ENCODE measurements at regions not wholly inside any gene's neighbourhood (a gene's known extent, or its start where the extent isn't known, plus 50 kb on each side); places are given as distances from the start of the nearest gene placed in this dataset.

DNA sequence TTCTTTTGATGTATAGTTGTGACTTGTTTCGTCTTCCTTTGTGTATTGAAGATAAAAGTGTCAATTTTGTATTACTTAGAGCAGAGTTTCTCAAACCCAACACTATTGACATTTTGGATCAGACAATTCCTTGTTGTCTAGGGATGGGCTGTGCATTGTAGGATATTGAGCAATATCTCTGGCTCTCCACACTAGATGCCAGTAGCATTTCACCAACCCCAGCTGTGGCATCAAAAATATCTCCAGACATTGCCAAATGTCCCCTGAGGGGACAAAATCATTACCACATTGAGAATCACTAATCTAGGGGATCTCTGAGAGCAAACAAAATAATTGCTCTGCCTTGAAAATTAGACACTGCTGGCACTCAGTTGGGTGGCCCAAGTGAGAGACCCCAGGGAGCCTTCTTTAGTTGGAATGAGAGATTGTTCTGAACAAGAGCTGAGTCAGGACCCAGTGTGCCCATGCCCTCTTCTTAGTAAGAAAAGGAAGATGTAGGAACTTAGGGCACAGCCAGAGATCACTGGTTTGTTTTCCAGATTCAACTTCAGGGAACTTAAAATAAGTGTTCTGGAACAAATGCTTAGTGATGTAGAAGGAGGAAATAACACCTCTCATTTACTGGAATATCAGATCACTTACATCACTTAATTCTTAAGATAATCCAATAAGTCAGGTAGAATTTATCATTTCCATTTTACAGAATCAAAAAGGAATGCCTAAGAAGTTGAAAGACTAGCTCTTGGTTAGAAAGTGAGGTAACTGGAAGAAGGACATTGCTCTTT, 466.6 kb upstream of the TNP1 start:
- H3K4me1 ChIP-seq (ENCODE audit: control insufficient read depth in 3 of 3, insufficient read depth in 3 of 3, low read length in 3 of 3) = peaks cover 7 to 22% (median 9%) of the 10 kb centered on the region in 3 donors
- no peak overlapping the region for H3K27ac ChIP-seq (ENCODE audit: low read depth, low read length)
- no peaks in the 10 kb centered on the region for H3K36me3 ChIP-seq (ENCODE audit: control insufficient read depth in 3 of 3, insufficient read depth in 3 of 3, low read length in 3 of 3)
- H3K9ac ChIP-seq (ENCODE audit: low read depth in 1 of 3, low read length in 3 of 3) = no peak overlapping the region
- H3K27me3 ChIP-seq (ENCODE audit: control insufficient read depth in 3 of 3, insufficient read depth in 3 of 3, low read length in 3 of 3) = no peaks in the 10 kb centered on the region
- no peak overlapping the region for H3K4me3 ChIP-seq (ENCODE audit: low read length in 3 of 3)
- H3K9me3 ChIP-seq (ENCODE audit: control insufficient read depth in 3 of 3, low read length in 3 of 3) = no peaks in the 10 kb centered on the region

GRCh38 chr2:217325816-217326215, 466.0 kb upstream of the TNP1 start:
- Histone ChIP-seq H3K27ac (ENCODE audit: low read depth, low read length) (no peak overlapping the region), H3K27me3 (ENCODE audit: control insufficient read depth in 3 of 3, insufficient read depth in 3 of 3, low read length in 3 of 3) (no peaks in the 10 kb centered on the region), H3K9ac (ENCODE audit: low read depth in 1 of 3, low read length in 3 of 3) (no peak overlapping the region), H3K36me3 (ENCODE audit: control insufficient read depth in 3 of 3, insufficient read depth in 3 of 3, low read length in 3 of 3) (no peaks in the 10 kb centered on the region), H3K9me3 (ENCODE audit: control insufficient read depth in 3 of 3, low read length in 3 of 3) (no peaks in the 10 kb centered on the region), H3K4me1 (ENCODE audit: control insufficient read depth in 3 of 3, insufficient read depth in 3 of 3, low read length in 3 of 3) (peaks cover 3 to 18% (median 8%) of the 10 kb centered on the region in 3 donors), H3K4me3 (ENCODE audit: low read length in 3 of 3) (no peak overlapping the region)

DNA sequence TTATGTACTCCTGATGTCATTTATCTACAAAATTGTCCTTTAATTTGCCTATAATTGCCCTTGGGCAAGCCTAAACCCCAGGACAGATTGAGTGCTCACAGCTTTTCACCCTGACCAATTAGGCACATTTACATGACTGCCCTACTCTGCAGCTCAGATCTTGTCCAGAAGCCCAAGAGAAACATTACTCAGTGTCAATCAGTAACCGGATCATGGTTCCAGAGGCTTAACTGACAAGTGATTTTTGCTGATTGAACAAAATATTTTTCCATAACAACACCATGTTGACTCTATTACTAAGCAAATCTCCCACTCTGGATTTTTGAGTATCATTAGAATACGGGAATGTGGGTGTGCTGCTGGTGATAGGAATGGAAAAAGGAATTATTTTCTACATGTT, 465.4 kb upstream of the TNP1 start:
- H3K4me3 ChIP-seq (ENCODE audit: low read length in 3 of 3) = no peak overlapping the region
- H3K36me3 ChIP-seq (ENCODE audit: control insufficient read depth in 3 of 3, insufficient read depth in 3 of 3, low read length in 3 of 3) = no peaks in the 10 kb centered on the region
- no peak overlapping the region for H3K9ac ChIP-seq (ENCODE audit: low read depth in 1 of 3, low read length in 3 of 3)
- H3K9me3 ChIP-seq (ENCODE audit: control insufficient read depth in 3 of 3, low read length in 3 of 3) = no peaks in the 10 kb centered on the region
- H3K27ac ChIP-seq (ENCODE audit: low read depth, low read length) = no peak overlapping the region
- H3K4me1 ChIP-seq (ENCODE audit: control insufficient read depth in 3 of 3, insufficient read depth in 3 of 3, low read length in 3 of 3) = peaks cover 3 to 18% (median 8%) of the 10 kb centered on the region in 3 donors
- no peaks in the 10 kb centered on the region for H3K27me3 ChIP-seq (ENCODE audit: control insufficient read depth in 3 of 3, insufficient read depth in 3 of 3, low read length in 3 of 3)

DNA sequence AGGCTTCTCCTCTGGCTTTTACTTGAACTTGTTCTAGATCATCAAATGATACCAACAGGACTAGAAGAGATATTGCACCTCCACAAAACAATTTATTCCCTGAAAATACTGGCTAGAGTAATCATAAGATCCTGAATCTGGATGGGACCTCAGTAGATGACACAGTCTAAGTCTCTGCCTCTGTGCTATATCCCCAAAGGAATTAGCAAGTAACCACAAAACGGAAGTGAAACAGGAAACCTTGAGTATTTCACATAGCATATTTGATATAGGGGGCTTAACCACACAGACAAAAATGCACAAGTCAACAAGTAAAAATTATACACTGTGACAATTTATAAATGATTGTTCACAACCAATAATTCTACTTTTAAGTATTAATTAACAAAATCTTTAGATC, 456.9 kb upstream of the TNP1 start:
- Histone ChIP-seq H3K4me1 (ENCODE audit: control insufficient read depth in 3 of 3, insufficient read depth in 3 of 3, low read length in 3 of 3) (no peaks in the 10 kb centered on the region), H3K27ac (ENCODE audit: low read depth, low read length) (no peak overlapping the region), H3K9ac (ENCODE audit: low read depth in 1 of 3, low read length in 3 of 3) (no peak overlapping the region), H3K9me3 (ENCODE audit: control insufficient read depth in 3 of 3, low read length in 3 of 3) (peaks cover 0 to 4% (median 0%) of the 10 kb centered on the region in 3 donors), H3K27me3 (ENCODE audit: control insufficient read depth in 3 of 3, insufficient read depth in 3 of 3, low read length in 3 of 3) (no peaks in the 10 kb centered on the region), H3K4me3 (ENCODE audit: low read length in 3 of 3) (no peak overlapping the region), H3K36me3 (ENCODE audit: control insufficient read depth in 3 of 3, insufficient read depth in 3 of 3, low read length in 3 of 3) (no peaks in the 10 kb centered on the region)

DNA sequence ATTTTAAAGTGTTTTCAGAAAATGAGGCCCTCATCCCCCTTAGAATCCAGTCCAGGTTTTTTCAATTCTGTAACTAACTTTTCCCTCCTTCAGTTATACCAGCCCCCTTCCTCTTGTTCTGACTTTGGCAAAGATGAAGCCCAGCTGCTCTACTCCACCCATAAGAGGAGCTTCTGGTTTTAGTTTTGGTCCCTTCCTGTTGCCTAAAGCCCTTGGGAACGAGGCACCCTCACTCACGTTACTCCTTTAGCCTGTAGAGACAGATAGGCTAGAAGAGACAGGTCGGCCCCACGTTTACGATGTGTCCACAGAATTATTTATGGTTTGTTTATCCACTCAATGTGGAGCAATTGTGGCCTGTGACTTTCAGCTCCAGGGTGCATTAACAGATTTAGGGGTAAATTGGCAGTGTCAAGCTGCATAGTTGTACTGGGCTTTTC, 454.2 kb upstream of the TNP1 start:
- no peaks in the 10 kb centered on the region for H3K27me3 ChIP-seq (ENCODE audit: control insufficient read depth in 3 of 3, insufficient read depth in 3 of 3, low read length in 3 of 3)
- H3K4me3 ChIP-seq (ENCODE audit: low read length in 3 of 3) = no peak overlapping the region

DNA sequence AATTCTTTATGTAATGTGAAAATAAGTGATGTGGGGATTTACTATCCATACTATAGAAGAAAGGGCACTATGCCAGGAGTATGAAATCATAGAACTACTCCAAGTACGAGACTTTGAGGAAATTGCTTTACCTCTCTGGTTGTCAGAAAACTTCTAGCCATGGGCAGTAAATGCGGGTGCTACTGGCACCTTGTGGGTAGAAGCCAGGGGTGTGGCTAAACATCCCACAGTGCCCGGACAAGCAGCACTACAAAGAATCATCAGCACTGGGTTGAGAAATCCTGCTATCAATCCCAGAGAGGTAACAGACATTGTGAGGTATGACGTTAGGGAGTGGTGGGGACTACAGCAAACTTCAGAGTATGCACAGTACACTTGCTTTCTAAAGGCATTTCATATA, 453.5 kb upstream of the TNP1 start:
- Histone ChIP-seq H3K9ac (ENCODE audit: low read depth in 1 of 3, low read length in 3 of 3) (no peak overlapping the region), H3K4me1 (ENCODE audit: control insufficient read depth in 3 of 3, insufficient read depth in 3 of 3, low read length in 3 of 3) (no peaks in the 10 kb centered on the region), H3K36me3 (ENCODE audit: control insufficient read depth in 3 of 3, insufficient read depth in 3 of 3, low read length in 3 of 3) (no peaks in the 10 kb centered on the region), H3K9me3 (ENCODE audit: control insufficient read depth in 3 of 3, low read length in 3 of 3) (peaks cover 0 to 4% (median 0%) of the 10 kb centered on the region in 3 donors), H3K4me3 (ENCODE audit: low read length in 3 of 3) (no peak overlapping the region), H3K27me3 (ENCODE audit: control insufficient read depth in 3 of 3, insufficient read depth in 3 of 3, low read length in 3 of 3) (no peaks in the 10 kb centered on the region), H3K27ac (ENCODE audit: low read depth, low read length) (no peak overlapping the region)

More for the DNA sequence above, 454.2 kb upstream of the TNP1 start:
- H3K4me1 ChIP-seq (ENCODE audit: control insufficient read depth in 3 of 3, insufficient read depth in 3 of 3, low read length in 3 of 3) = no peaks in the 10 kb centered on the region
- H3K36me3 ChIP-seq (ENCODE audit: control insufficient read depth in 3 of 3, insufficient read depth in 3 of 3, low read length in 3 of 3) = no peaks in the 10 kb centered on the region
- H3K9me3 ChIP-seq (ENCODE audit: control insufficient read depth in 3 of 3, low read length in 3 of 3) = peaks cover 0 to 4% (median 0%) of the 10 kb centered on the region in 3 donors
- no peak overlapping the region for H3K27ac ChIP-seq (ENCODE audit: low read depth, low read length)
- no peak overlapping the region for H3K9ac ChIP-seq (ENCODE audit: low read depth in 1 of 3, low read length in 3 of 3)

- Histone ChIP-seq H3K27me3 (ENCODE audit: control insufficient read depth in 3 of 3, insufficient read depth in 3 of 3, low read length in 3 of 3) (no peaks in the 10 kb centered on the region), H3K9me3 (ENCODE audit: control insufficient read depth in 3 of 3, low read length in 3 of 3) (no peaks in the 10 kb centered on the region), H3K27ac (ENCODE audit: low read depth, low read length) (no peak overlapping the region), H3K9ac (ENCODE audit: low read depth in 1 of 3, low read length in 3 of 3) (no peak overlapping the region), H3K4me3 (ENCODE audit: low read length in 3 of 3) (no peak overlapping the region), H3K4me1 (ENCODE audit: control insufficient read depth in 3 of 3, insufficient read depth in 3 of 3, low read length in 3 of 3) (no peaks in the 10 kb centered on the region), H3K36me3 (ENCODE audit: control insufficient read depth in 3 of 3, insufficient read depth in 3 of 3, low read length in 3 of 3) (no peaks in the 10 kb centered on the region)
These were observed 449.2 kb upstream of the TNP1 start for GRCh38 chr2:217309056-217309455.

- Histone ChIP-seq H3K27me3 (ENCODE audit: control insufficient read depth in 3 of 3, insufficient read depth in 3 of 3, low read length in 3 of 3) (no peaks in the 10 kb centered on the region), H3K9ac (ENCODE audit: low read depth in 1 of 3, low read length in 3 of 3) (no peak overlapping the region), H3K36me3 (ENCODE audit: control insufficient read depth in 3 of 3, insufficient read depth in 3 of 3, low read length in 3 of 3) (no peaks in the 10 kb centered on the region), H3K9me3 (ENCODE audit: control insufficient read depth in 3 of 3, low read length in 3 of 3) (no peaks in the 10 kb centered on the region), H3K27ac (ENCODE audit: low read depth, low read length) (no peak overlapping the region), H3K4me1 (ENCODE audit: control insufficient read depth in 3 of 3, insufficient read depth in 3 of 3, low read length in 3 of 3) (no peaks in the 10 kb centered on the region), H3K4me3 (ENCODE audit: low read length in 3 of 3) (no peak overlapping the region)
These were observed 447.2 kb upstream of the TNP1 start for GRCh38 chr2:217307023-217307422.

DNA sequence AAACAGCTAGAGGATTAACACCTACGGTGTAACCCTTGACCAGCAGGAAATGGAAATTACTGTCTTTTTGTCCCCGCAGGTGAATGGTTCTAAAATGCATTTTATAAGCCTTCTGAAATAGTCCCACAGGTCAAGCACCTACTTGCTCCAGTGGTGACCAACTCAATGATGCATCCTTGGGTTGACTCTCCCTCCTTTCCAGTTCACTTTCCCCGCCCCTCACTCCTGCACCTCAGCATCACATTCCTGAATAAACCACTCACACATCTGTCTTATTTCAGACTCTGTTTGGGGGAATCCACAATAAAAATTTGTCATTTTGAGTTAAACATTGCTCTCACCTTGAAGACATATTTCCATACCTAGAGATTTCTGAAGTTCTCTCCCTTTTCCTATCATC, 446.0 kb upstream of the TNP1 start:
- peaks cover 0 to 2% (median 0%) of the 10 kb centered on the region in 3 donors for H3K4me1 ChIP-seq (ENCODE audit: control insufficient read depth in 3 of 3, insufficient read depth in 3 of 3, low read length in 3 of 3)
- no peaks in the 10 kb centered on the region for H3K27me3 ChIP-seq (ENCODE audit: control insufficient read depth in 3 of 3, insufficient read depth in 3 of 3, low read length in 3 of 3)
- no peaks in the 10 kb centered on the region for H3K36me3 ChIP-seq (ENCODE audit: control insufficient read depth in 3 of 3, insufficient read depth in 3 of 3, low read length in 3 of 3)
- H3K4me3 ChIP-seq (ENCODE audit: low read length in 3 of 3) = no peak overlapping the region
- H3K9ac ChIP-seq (ENCODE audit: low read depth in 1 of 3, low read length in 3 of 3) = no peak overlapping the region
- H3K27ac ChIP-seq (ENCODE audit: low read depth, low read length) = no peak overlapping the region
- no peaks in the 10 kb centered on the region for H3K9me3 ChIP-seq (ENCODE audit: control insufficient read depth in 3 of 3, low read length in 3 of 3)

GRCh38 chr2:217304582-217304981, 444.7 kb upstream of the TNP1 start:
- no peaks in the 10 kb centered on the region for H3K9me3 ChIP-seq (ENCODE audit: control insufficient read depth in 3 of 3, low read length in 3 of 3)
- no peaks in the 10 kb centered on the region for H3K36me3 ChIP-seq (ENCODE audit: control insufficient read depth in 3 of 3, insufficient read depth in 3 of 3, low read length in 3 of 3)
- H3K27ac ChIP-seq (ENCODE audit: low read depth, low read length) = no peak overlapping the region
- no peaks in the 10 kb centered on the region for H3K27me3 ChIP-seq (ENCODE audit: control insufficient read depth in 3 of 3, insufficient read depth in 3 of 3, low read length in 3 of 3)
- no peak overlapping the region for H3K9ac ChIP-seq (ENCODE audit: low read depth in 1 of 3, low read length in 3 of 3)
- H3K4me1 ChIP-seq (ENCODE audit: control insufficient read depth in 3 of 3, insufficient read depth in 3 of 3, low read length in 3 of 3) = peaks cover 0 to 2% (median 0%) of the 10 kb centered on the region in 3 donors
- H3K4me3 ChIP-seq (ENCODE audit: low read length in 3 of 3) = no peak overlapping the region
